PC-3 (cell line): ENCODE measurements at regions not wholly inside any gene's neighbourhood (a gene's known extent, or its start where the extent isn't known, plus 50 kb on each side); places are given as distances from the start of the nearest gene placed in this dataset.

ENCODE experiments used
- ATAC-seq: fragments of 200-7000 bp; cut with Tn5 transposase; 2 replicates; pipeline ENCODE4 v1.9.1; 2020; ENCODE audit warnings: mild to moderate bottlenecking, moderate library complexity
- BruUV-seq: library from RNA; stranded (reverse); fragments of 400-500 nt; replicated peaks from 2 replicates; lab custom pipeline; 2021; lab: Mats Ljungman, UMichigan
- CTCF ChIA-PET: fragments of 300-600 bp; sonication (Branson Sonifier 250); formaldehyde crosslinking; loops from one replicate; lab custom pipeline; 2022; ENCODE audit warnings: antibody characterized with exemption; lab: Charles Lee
- POLR2A ChIA-PET: fragments of 300-600 bp; sonication (Branson Sonifier 250); formaldehyde crosslinking; loops from one replicate; lab custom pipeline; 2022; ENCODE audit warnings: antibody characterized with exemption; ENCODE audit not compliant: unreplicated experiment; lab: Charles Lee
- DNase-seq: peaks from one replicate; pipeline ENCODE4 v3.0.0-alpha.2; 2015
- H2AFZ ChIP-seq: fragments of 300-600 bp; sonication (generic); 2 replicates; pipeline ENCODE4 v1.6.0; 2016; ENCODE audit warnings: antibody characterized with exemption, low read length
- H3F3A ChIP-seq: fragments of 300-600 bp; sonication (generic); one replicate; pipeline ENCODE4 v1.6.0; 2017; ENCODE audit warnings: antibody characterized with exemption, low read length, control low read depth, mild to moderate bottlenecking; ENCODE audit not compliant: unreplicated experiment
- H3K27ac ChIP-seq: fragments of 300-600 bp; sonication (generic); 2 replicates; pipeline ENCODE4 v1.5.1; 2016; ENCODE audit warnings: mild to moderate bottlenecking, low read length
- H3K27me3 ChIP-seq: fragments of 300-600 bp; sonication (generic); 2 replicates; pipeline ENCODE4 v1.6.1; 2016; ENCODE audit warnings: low read length, mixed read lengths
- H3K36me3 ChIP-seq: fragments of 300-600 bp; sonication (generic); 2 replicates; pipeline ENCODE4 v1.6.1; 2016; ENCODE audit warnings: low read depth, mixed run types, low read length, mixed read lengths
- H3K4me1 ChIP-seq: fragments of 300-600 bp; sonication (generic); 2 replicates; pipeline ENCODE4 v1.5.1; 2016; ENCODE audit warnings: low read length; ENCODE audit not compliant: insufficient read depth
- H3K4me2 ChIP-seq: fragments of 300-600 bp; sonication (generic); 2 replicates; pipeline ENCODE4 v1.6.0; 2016; ENCODE audit warnings: low read length
- H3K4me3 ChIP-seq: fragments of 300-600 bp; sonication (generic); 2 replicates; pipeline ENCODE4 v1.5.1; 2016; ENCODE audit warnings: mild to moderate bottlenecking, low read length, mixed read lengths
- H3K79me2 ChIP-seq: fragments of 300-600 bp; sonication (generic); 2 replicates; pipeline ENCODE4 v1.6.1; 2017; ENCODE audit warnings: low read length, mixed read lengths
- H3K9ac ChIP-seq: fragments of 300-600 bp; sonication (generic); 2 replicates; pipeline ENCODE4 v1.6.0; 2016; ENCODE audit warnings: mild to moderate bottlenecking, low read length
- H3K9me2 ChIP-seq: fragments of 300-600 bp; sonication (generic); replicated peaks from 2 replicates; pipeline ENCODE4 v1.6.1; 2016; ENCODE audit warnings: mixed run types, low read length, mixed read lengths
- H3K9me3 ChIP-seq: fragments of 300-600 bp; sonication (generic); 2 replicates; pipeline ENCODE4 v1.6.1; 2016; ENCODE audit warnings: low read length, mixed read lengths
- H4K20me1 ChIP-seq: fragments of 300-600 bp; sonication (generic); 2 replicates; pipeline ENCODE4 v1.6.1; 2016; ENCODE audit warnings: low read length, mixed read lengths
- CTCF ChIP-seq: fragments of 300-600 bp; sonication (generic); conservative IDR thresholded peaks from 2 replicates; pipeline ENCODE4 v1.5.1; 2017; ENCODE audit warnings: antibody characterized with exemption, low read depth, mild to moderate bottlenecking, low read length
- EZH2 ChIP-seq: fragments of 300-600 bp; sonication (generic); IDR thresholded peaks from one replicate; pipeline ENCODE4 v1.6.1; 2017; ENCODE audit warnings: antibody characterized with exemption, mild to moderate bottlenecking, low read length; ENCODE audit not compliant: unreplicated experiment
- EZH2phosphoT487 ChIP-seq: fragments of 300-600 bp; sonication (generic); IDR thresholded peaks from 2 replicates; pipeline ENCODE4 v1.6.1; 2018; ENCODE audit warnings: mild to moderate bottlenecking, antibody characterized with exemption, low read length, borderline replicate concordance
- intact Hi-C: fragments of 100-400 bp; cut with micrococcal nuclease; formaldehyde crosslinking; loops from 2 replicates; pipeline ENCODE4 v1.9.0; 2023

GRCh38 chr2:79250656-79251055, 91.1 kb upstream of the REG3A start:
- H3K27me3 ChIP-seq: no peaks in the 10 kb centered on the region
- BruUV-seq: no TSS peak
- no peaks in the 10 kb centered on the region; the same call in 1 of the 2 replicates for H3K9me3 ChIP-seq
- H3K9ac ChIP-seq: no peak overlapping the region
- H3K9me2 ChIP-seq: no peaks in the 10 kb centered on the region
- DNase-seq (no peak), ATAC-seq (no peak)
- no peak overlapping the region for H2AFZ ChIP-seq
- CTCF ChIA-PET: no interaction called here
- H3K79me2 ChIP-seq: no peaks in the 10 kb centered on the region
- H3F3A ChIP-seq: no peaks in the 10 kb centered on the region
- H3K4me1 ChIP-seq: no peaks in the 10 kb centered on the region
- POLR2A ChIA-PET: no interaction called here
- no peak for TF ChIP-seq EZH2phosphoT487
- no peak for TF ChIP-seq CTCF
- TF ChIP-seq EZH2: no peak
- H4K20me1 ChIP-seq: no peaks in the 10 kb centered on the region
- H3K4me3 ChIP-seq: no peak overlapping the region
- H3K4me2 ChIP-seq: no peak overlapping the region
- intact Hi-C loops: no loop called here
- no peaks in the 10 kb centered on the region for H3K36me3 ChIP-seq
- no peak overlapping the region for H3K27ac ChIP-seq

- H3K9me2 ChIP-seq: no peaks in the 10 kb centered on the region
- H3K9me3 ChIP-seq: no peaks in the 10 kb centered on the region
- CTCF ChIA-PET: no interaction called here
- no peak overlapping the region for H3K9ac ChIP-seq
- no peaks in the 10 kb centered on the region for H4K20me1 ChIP-seq
- no peak overlapping the region for H3K4me3 ChIP-seq
- H2AFZ ChIP-seq: no peak overlapping the region
- intact Hi-C loops: no loop called here
- H3K4me1 ChIP-seq: no peaks in the 10 kb centered on the region
- DNase-seq (no peak), ATAC-seq (no peak)
- BruUV-seq: no TSS peak
- POLR2A ChIA-PET: no interaction called here
- H3K4me2 ChIP-seq: no peak overlapping the region
- H3K27ac ChIP-seq: no peak overlapping the region
- no peaks in the 10 kb centered on the region for H3K79me2 ChIP-seq
- H3F3A ChIP-seq: no peaks in the 10 kb centered on the region
- no peaks in the 10 kb centered on the region for H3K36me3 ChIP-seq
- TF ChIP-seq EZH2: no peak
- TF ChIP-seq EZH2phosphoT487: no peak
- no peak for TF ChIP-seq CTCF
- H3K27me3 ChIP-seq: no peaks in the 10 kb centered on the region
Observed at GRCh38 chr2:79248776-79249175, 89.2 kb upstream of the REG3A start.

GRCh38 chr2:79235135-79235534, 75.6 kb upstream of the REG3A start:
- no peaks in the 10 kb centered on the region for H3K36me3 ChIP-seq
- TF ChIP-seq EZH2phosphoT487 (no peak), CTCF (0 out of 2 replicates have a peak, but pooled peaks have one; percentile 12), EZH2 (no peak)
- BruUV-seq: no TSS peak
- H3K4me2 ChIP-seq: no peak overlapping the region
- H3K79me2 ChIP-seq: no peaks in the 10 kb centered on the region
- no peak overlapping the region for H3K27ac ChIP-seq
- no peaks in the 10 kb centered on the region for H3K27me3 ChIP-seq
- DNase-seq: no peak
- H3K9ac ChIP-seq: no peak overlapping the region
- H2AFZ ChIP-seq: no peak overlapping the region
- intact Hi-C loops: no loop called here
- H3K9me2 ChIP-seq: no peaks in the 10 kb centered on the region
- POLR2A ChIA-PET: no interaction called here
- no peaks in the 10 kb centered on the region for H4K20me1 ChIP-seq
- ATAC-seq: no peak
- no peaks in the 10 kb centered on the region for H3K9me3 ChIP-seq
- CTCF ChIA-PET: no interaction called here
- H3K4me1 ChIP-seq: no peaks in the 10 kb centered on the region
- no peak overlapping the region for H3K4me3 ChIP-seq
- H3F3A ChIP-seq: no peaks in the 10 kb centered on the region
